ENCODE measurements at regions not wholly inside any gene's neighbourhood (a gene's known extent, or its start where the extent isn't known, plus 50 kb on each side); places are given as distances from the start of the nearest gene placed in this dataset.

DNA sequence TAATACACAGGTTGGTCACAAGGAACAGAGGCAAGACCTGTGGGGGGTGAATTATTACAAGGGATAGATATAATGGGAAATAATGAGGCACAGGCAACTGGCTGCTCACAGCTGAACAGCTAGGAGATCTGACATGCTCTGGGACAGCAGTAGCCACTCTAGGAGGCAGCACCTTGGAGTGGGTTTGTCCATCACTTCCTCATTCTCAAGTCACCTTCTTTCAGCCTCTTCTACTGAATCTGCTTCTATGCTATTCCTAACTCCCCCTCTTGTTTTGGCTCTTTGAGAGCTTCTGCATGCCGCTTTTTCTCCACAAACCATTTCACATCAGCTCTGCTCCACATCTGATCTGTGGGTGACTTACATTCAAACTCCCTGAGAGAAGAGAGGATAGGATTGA is 345.5 kb upstream of the MAP3K7 start:
- TF ChIP-seq, protein P1, sequence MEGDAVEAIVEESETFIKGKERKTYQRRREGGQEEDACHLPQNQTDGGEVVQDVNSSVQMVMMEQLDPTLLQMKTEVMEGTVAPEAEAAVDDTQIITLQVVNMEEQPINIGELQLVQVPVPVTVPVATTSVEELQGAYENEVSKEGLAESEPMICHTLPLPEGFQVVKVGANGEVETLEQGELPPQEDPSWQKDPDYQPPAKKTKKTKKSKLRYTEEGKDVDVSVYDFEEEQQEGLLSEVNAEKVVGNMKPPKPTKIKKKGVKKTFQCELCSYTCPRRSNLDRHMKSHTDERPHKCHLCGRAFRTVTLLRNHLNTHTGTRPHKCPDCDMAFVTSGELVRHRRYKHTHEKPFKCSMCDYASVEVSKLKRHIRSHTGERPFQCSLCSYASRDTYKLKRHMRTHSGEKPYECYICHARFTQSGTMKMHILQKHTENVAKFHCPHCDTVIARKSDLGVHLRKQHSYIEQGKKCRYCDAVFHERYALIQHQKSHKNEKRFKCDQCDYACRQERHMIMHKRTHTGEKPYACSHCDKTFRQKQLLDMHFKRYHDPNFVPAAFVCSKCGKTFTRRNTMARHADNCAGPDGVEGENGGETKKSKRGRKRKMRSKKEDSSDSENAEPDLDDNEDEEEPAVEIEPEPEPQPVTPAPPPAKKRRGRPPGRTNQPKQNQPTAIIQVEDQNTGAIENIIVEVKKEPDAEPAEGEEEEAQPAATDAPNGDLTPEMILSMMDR (IDR thresholded peaks at IDR 0.05; ENCODE audit: insufficient read depth, low read length): no peak
- TF ChIP-seq REST (IDR thresholded peaks at IDR 0.05; ENCODE audit: insufficient replicate concordance, low read depth): no peak
- no peak for TF ChIP-seq POLR2AphosphoS5 (IDR thresholded peaks at IDR 0.05; ENCODE audit: low read depth)
